Dendritic cell treated with granulocyte-macrophage colony-stimulating factor and Interleukin-4, amounts not matched to agents 40 ng/mL and 50 ng/mL, for 4 days (primary cell): ENCODE measurements at regions not wholly inside any gene's neighbourhood (a gene's known extent, or its start where the extent isn't known, plus 50 kb on each side); places are given as distances from the start of the nearest gene placed in this dataset.
A peak's percentile ranks its signal among the peaks of the same experiment; 100 is the strongest.

Source experiments
- H3K27ac Mint-ChIP-seq: one replicate; pipeline ENCODE4 v1.8.0; 2022; ENCODE audit warnings: mild to moderate bottlenecking, mixed read lengths
- H3K27me3 Mint-ChIP-seq: one replicate; pipeline ENCODE4 v1.8.0; 2022; ENCODE audit warnings: mild to moderate bottlenecking, mixed read lengths
- H3K36me3 Mint-ChIP-seq: one replicate; pipeline ENCODE4 v1.8.0; 2022; ENCODE audit warnings: low read depth, mixed read lengths
- H3K4me1 Mint-ChIP-seq: one replicate; pipeline ENCODE4 v1.8.0; 2022; ENCODE audit warnings: low read depth, mixed read lengths
- H3K4me3 Mint-ChIP-seq: one replicate; pipeline ENCODE4 v1.8.0; 2022; ENCODE audit warnings: mild to moderate bottlenecking, moderate library complexity, mixed read lengths
- H3K9me3 Mint-ChIP-seq: one replicate; pipeline ENCODE4 v1.8.0; 2022; ENCODE audit warnings: mixed read lengths
- intact Hi-C: fragments of 100-400 bp; cut with micrococcal nuclease; formaldehyde crosslinking; loops from one replicate; pipeline ENCODE4 v1.15.0; 2022

DNA sequence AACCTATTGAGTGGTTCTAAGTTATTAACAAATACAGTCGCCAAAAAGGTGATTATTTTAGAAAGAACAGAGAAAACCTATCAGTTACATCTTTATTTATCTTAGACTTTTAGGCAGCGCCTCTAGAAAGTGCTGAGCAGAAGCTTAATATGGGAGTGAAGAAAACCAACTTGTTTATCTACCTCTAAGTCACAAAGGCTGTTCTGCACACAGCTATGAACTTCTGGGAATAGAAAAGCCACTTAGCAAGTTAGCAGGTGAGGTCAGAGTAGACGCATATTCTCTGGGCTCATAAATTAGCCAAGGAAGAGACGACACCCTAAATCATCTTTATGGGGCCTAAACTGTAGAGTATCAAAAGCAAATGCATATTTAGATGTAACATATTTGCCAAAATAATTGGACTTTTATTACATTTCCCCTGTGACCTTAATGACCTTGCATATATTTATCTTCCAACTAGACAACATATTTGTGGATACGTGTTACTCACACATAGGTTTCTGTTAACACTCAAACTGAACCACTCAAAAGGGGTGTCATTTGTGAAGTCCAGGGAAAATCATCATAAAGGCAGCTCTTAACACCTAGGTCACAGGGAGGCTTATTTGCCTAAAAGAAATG lies 267.1 kb downstream of the ADGB start:
- intact Hi-C loops: no loop called here
- Mint-ChIP-seq H3K4me1 (peaks cover 16% of the 10 kb centered on the region), H3K9me3 (no peaks in the 10 kb centered on the region), H3K36me3 (no peaks in the 10 kb centered on the region), H3K27ac (no peak overlapping the region), H3K27me3 (no peaks in the 10 kb centered on the region), H3K4me3 (no peak overlapping the region)

DNA sequence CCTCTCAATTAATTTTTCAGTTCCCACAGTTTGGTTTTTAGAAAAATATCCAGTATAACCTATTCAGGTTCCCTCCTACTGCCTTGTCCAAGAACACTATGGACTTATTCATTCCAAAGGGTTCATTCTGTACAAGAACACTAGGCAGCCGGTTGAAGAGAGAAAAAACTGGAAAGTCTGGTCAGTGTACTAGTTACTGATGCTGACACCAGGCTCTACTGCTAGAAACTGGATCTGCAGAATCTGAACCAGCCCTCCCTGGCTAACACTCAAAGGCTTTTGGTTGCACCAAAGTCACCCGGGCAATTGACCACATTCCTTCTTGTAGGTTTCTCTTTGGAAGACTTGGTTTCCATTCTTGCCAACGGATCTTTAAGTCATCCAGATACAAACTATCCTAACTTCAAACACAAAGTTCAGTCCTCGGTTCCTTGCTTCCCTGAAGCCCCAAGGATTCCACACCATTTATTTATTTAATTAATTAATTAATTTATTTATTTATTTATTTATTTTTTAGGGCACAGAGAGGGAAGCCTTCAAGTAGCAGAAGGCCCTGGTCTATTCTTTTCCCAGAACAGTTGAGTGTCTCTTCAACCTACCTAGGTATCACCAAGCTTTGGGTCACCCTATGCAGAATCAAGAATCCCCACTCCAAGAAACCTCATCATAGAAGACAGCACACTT lies 268.1 kb downstream of the ADGB start:
- Mint-ChIP-seq H3K4me1 (peaks cover 16% of the 10 kb centered on the region), H3K27ac (no peak overlapping the region), H3K27me3 (no peaks in the 10 kb centered on the region), H3K4me3 (no peak overlapping the region), H3K9me3 (no peaks in the 10 kb centered on the region), H3K36me3 (no peaks in the 10 kb centered on the region)
- intact Hi-C loops: no loop called here

DNA sequence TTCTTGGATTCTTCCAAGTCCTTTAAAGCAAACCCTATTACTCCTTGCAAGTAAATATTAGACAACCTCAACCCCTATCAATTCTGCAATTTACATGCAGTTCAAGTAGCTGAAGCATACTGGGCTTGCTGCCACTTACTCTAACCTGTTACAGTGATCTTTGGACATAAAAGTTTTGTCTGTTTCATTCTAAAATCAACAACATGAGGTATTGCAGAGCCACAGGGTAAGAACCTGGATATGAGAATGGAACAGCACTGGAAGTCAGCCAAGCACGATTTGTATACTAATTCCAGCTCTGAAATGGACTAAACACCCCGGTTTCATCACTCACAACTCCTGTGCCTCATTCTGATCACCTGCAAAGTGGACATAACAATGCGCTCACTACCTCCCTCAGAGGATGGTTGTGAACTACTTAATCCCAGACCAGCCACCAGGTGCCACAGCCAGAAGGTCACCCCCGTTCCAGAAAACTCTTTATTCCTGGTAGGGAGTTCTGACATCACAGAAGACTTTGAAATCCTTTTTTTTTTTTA lies 270.0 kb downstream of the ADGB start:
- H3K4me1 Mint-ChIP-seq: peaks cover 12% of the 10 kb centered on the region
- H3K4me3 Mint-ChIP-seq: no peak overlapping the region
- no peaks in the 10 kb centered on the region for H3K27me3 Mint-ChIP-seq
- H3K27ac Mint-ChIP-seq: no peak overlapping the region
- no peaks in the 10 kb centered on the region for H3K9me3 Mint-ChIP-seq
- H3K36me3 Mint-ChIP-seq: no peaks in the 10 kb centered on the region
- intact Hi-C loops: no loop called here

DNA sequence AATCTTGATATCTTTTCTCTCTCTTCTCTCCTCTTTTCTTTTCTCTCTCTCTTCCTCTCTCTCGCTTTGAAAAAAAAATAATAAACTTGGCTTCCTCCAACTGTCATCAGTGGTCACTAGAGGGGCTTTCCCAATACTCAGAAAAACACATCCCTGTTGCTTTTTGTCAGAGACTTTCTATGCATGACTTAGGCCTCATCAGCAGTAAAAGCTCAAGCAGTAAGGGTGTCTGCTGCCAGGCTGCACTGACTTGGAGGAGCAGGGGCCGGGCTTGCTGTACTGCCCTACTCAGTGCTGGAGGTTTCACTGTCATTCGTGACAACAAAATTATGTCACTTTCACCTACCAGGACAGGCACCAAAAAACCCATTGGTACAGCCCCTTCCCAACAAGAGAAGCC lies 272.0 kb downstream of the ADGB start:
- H3K27me3 Mint-ChIP-seq: no peaks in the 10 kb centered on the region
- intact Hi-C loops: no loop called here
- H3K36me3 Mint-ChIP-seq: no peaks in the 10 kb centered on the region
- no peak overlapping the region for H3K4me3 Mint-ChIP-seq
- peak overlapping the region; percentile 13 for H3K27ac Mint-ChIP-seq
- H3K9me3 Mint-ChIP-seq: no peaks in the 10 kb centered on the region
- H3K4me1 Mint-ChIP-seq: peaks cover 7% of the 10 kb centered on the region

DNA sequence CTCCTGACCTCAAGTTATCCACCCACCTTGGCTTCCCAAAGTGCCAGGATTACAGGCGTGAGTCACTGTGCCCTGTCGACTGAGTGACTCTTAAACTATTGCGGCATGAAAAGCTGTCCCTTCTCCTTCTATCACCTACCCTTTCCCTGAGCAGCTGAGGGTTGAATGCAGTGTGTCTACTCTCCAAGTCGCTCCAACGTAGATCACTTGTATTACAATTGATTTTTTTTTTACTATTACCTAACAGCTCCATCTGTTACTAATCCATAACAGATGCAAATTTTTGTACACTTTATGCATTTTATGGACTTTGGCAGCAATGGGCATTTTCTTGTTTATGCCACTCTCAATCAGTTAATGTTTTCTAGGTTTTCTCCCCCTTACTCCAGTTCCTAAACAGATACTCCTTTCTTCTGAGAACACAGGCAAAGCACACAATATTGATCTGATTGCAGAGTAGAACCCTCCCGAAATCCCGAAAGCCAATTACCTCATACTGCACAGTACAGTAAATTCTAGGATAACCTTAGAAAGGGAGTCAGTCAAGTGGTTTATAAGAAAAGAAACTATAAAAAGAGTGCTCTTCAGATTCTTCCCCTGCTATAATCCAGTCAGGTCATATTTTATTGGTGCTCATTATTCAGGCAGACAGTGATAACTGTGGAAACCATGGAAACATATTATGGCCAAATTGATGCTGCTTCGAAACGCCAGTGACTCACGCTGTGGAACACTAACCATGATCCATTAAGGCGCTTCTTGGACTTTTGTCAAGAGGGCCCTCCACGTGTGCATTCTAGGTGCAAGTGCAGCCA lies 273.0 kb downstream of the ADGB start:
- no peak overlapping the region for H3K27ac Mint-ChIP-seq
- H3K4me3 Mint-ChIP-seq: no peak overlapping the region
- peaks cover 18% of the 10 kb centered on the region for H3K4me1 Mint-ChIP-seq
- H3K9me3 Mint-ChIP-seq: no peaks in the 10 kb centered on the region
- H3K36me3 Mint-ChIP-seq: no peaks in the 10 kb centered on the region
- intact Hi-C loops: no loop called here
- no peaks in the 10 kb centered on the region for H3K27me3 Mint-ChIP-seq

DNA sequence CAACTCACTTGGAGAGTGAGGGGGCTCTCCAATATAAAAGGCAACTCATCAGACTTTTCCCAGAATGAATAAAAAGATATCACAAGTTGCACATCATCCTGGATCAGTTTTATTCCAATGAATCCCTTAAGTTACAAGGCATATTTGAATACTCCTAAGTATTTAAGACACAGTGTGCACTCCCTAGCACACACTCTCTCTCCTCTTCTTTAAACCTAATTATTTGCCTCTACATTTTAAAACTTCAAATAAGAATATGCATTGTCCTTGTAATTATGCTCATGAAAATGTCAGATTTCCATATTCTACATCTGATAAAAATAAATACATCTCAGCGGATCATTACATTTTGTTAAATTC lies 273.6 kb downstream of the ADGB start:
- intact Hi-C loops: no loop called here
- H3K4me1 Mint-ChIP-seq: peaks cover 23% of the 10 kb centered on the region
- H3K4me3 Mint-ChIP-seq: no peak overlapping the region
- no peaks in the 10 kb centered on the region for H3K27me3 Mint-ChIP-seq
- no peak overlapping the region for H3K27ac Mint-ChIP-seq
- H3K9me3 Mint-ChIP-seq: no peaks in the 10 kb centered on the region
- no peaks in the 10 kb centered on the region for H3K36me3 Mint-ChIP-seq

DNA sequence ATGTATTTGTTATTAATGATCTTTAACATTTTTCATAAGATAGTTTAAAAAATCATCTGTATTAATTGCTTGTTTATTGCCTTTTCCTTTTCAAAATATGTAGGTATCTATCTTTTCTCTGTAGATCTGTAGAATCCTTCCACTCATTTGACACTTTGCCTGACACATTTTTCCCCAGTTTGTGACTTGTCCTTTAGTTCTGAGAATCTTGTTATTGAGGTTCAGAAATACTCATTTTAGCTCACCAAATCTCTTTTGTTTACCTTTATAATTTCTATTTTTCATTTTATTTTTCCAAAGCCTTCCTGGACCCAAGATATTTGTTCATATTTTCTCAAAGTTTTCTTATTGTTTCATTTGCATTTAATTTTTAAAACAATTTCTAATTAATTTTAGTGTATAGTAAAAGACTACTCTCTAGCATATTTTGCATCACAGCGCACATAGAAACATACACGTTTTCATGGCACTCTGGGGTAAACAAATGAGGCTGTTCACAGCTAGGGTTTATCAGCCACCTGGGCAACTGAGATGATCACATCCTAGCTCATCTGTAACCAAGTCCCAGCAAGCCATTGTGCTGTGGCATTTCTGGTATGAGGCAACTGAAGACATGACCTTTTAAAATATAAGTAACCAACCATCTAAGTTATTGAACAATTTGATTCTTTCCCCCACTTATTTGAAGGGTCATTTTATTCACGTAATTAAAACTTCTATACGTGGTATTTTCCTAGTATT lies 275.7 kb downstream of the ADGB start:
- no peaks in the 10 kb centered on the region for H3K9me3 Mint-ChIP-seq
- H3K4me1 Mint-ChIP-seq: peaks cover 38% of the 10 kb centered on the region
- no peaks in the 10 kb centered on the region for H3K36me3 Mint-ChIP-seq
- H3K4me3 Mint-ChIP-seq: no peak overlapping the region
- H3K27ac Mint-ChIP-seq: no peak overlapping the region
- H3K27me3 Mint-ChIP-seq: no peaks in the 10 kb centered on the region
- intact Hi-C loops: no loop called here

DNA sequence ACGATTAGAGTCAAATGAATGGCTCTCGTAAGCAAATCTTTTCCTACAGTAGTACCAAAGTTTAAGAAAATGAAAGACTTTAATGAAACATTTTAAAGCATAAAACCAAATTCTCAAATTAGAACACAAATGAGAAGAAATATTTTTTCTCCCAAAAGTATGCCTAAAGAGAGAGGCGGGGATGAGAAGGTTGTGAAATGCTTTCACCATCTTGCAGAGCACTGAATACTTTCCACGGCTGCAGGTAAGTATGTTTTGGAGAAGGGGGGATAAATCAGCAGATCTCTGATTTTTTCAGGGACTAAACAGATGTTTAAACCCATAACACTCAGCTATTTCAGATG lies 277.1 kb downstream of the ADGB start:
- intact Hi-C loops: no loop called here
- no peak overlapping the region for H3K4me3 Mint-ChIP-seq

DNA sequence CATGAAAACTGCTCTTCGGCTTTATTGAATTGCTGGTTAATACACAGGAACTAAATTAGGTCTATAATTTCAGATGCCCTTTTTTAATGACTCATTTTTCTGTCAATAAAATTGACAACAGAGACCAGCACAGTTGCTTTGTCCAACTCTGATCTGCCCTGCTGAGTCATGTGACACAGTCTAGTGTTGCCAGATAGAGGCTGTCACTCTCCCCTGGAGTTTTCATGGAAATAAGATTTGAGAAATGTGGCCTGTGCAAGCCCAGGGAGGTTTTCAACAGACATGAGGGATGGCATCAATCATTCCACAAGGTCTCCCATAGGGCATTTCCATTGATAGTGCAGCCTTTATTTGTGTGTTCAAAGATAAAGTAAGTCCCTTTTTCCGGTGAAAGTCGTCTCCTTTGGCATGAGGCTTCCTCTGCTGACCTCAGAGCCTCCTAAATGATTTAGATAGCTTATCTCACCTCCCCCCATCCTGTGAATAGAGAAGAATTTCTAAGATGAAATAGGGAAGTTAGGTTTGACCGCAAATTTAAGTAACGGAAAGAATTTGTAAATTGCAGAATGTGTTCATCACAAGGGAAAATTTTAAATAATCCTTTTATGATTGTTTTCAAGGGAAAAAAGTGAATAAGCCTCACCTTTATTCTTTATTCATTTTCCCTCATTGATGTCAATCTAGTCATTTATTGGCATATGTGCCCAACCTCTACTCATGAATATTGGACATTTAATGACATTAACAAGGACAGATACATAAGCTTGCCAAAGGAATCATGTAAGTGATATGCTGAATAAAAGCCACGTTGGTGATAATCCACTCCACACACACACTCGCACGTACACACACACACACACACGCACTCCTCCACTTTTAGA lies 277.7 kb downstream of the ADGB start:
- Mint-ChIP-seq H3K4me3 (peak overlapping the region; percentile 4), H3K4me1 (peaks cover 34% of the 10 kb centered on the region), H3K9me3 (no peaks in the 10 kb centered on the region), H3K27me3 (no peaks in the 10 kb centered on the region), H3K36me3 (no peaks in the 10 kb centered on the region), H3K27ac (peak overlapping the region; percentile 50)
- intact Hi-C loops: no loop called here

More for the DNA sequence above, 277.1 kb downstream of the ADGB start:
- H3K4me1 Mint-ChIP-seq: peaks cover 35% of the 10 kb centered on the region
- H3K27me3 Mint-ChIP-seq: no peaks in the 10 kb centered on the region
- H3K36me3 Mint-ChIP-seq: no peaks in the 10 kb centered on the region
- peak overlapping the region; percentile 50 for H3K27ac Mint-ChIP-seq
- H3K9me3 Mint-ChIP-seq: no peaks in the 10 kb centered on the region

DNA sequence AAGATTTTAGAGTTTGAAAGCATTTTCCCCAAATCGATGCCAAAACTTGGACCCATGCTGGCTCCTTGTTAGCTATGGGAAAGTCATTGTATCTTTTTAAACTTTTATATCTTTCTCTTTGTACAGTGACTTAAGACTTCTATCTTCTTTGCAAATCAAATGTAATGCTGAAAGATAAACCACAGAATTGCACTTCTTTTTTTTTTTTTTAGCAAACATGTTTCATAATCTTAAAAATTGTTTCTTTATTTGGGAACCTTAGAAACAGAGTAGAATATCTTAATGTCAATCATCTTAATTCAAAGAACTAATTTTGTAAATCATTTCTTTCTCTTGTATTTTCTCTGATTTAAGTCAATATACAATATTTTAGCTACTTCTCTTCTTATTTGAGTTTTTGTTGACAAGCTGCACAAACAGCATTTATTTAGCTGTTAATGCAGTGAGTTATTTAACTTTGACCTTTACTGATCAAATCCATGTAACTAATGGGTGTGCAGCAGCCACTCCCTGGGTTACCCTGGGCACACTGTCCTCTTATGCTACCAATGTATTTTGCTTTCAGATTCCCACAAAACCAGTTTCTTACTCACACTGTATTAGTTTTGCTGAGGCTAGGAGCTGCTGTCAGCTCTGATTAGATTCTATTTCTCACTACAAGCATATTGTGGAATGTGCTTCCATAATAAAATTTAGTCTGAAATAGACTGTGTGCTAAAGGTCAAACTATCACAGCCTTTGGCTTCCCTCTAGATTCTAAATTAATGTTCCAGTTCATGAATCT lies 279.6 kb downstream of the ADGB start:
- Mint-ChIP-seq H3K4me3 (no peak overlapping the region), H3K27me3 (no peaks in the 10 kb centered on the region), H3K36me3 (no peaks in the 10 kb centered on the region), H3K9me3 (no peaks in the 10 kb centered on the region), H3K4me1 (peaks cover 34% of the 10 kb centered on the region), H3K27ac (peak overlapping the region; percentile 71)
- intact Hi-C loops: no loop called here

DNA sequence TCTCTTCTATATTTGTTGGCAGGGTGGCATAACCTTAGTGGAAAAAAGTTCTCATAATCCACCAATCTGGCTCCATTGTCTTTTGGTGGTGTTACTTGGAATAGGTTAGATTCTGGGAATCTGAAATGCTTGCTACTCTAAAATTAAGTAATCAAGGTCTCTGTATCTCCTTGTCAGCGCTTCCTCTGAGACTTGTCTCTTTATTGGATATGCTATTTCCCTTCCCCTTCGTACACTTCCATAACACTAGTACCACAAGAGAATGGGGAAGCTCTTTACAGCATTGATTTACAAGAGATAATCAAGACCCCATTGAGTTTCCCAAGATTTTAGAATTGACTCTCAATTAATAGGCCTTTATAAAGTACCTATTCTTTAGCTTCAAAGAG lies 280.2 kb downstream of the ADGB start:
- intact Hi-C loops: no loop called here
- Mint-ChIP-seq H3K27me3 (no peaks in the 10 kb centered on the region), H3K27ac (peak overlapping the region; percentile 71), H3K9me3 (no peaks in the 10 kb centered on the region), H3K36me3 (no peaks in the 10 kb centered on the region), H3K4me1 (peaks cover 34% of the 10 kb centered on the region), H3K4me3 (no peak overlapping the region)

DNA sequence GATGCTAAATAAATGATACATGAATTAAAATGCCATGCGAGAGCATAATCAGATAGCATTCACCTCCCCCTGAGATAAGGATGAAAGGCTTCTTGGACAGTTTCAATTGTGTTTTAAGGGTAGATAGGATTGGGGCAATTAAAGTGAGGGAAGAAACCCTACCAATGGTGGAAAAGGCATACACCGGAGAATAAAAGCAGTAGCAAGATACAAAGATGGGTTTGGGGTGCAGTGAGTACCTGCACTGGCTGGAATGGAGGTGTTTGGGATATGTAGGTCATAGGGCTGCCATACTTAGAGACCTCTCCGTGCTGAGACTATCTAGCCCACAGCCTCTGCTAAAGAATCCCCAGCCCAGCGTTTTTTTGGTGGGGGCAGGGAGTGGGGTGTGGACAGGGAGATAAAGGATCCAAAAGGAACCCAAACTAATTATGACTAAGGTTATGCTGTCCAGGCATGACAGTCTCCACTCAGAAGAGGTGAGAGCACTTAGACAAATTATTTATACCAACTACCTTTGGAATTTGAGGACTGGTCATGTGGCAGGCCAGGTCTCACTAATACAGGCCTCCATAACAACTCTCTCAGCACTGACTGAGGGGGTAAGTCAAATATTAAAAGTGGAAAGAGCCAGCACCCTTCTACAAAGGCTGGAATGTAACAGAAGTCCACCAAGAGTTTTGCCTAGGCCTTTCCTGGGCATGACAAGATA lies 280.8 kb downstream of the ADGB start:
- H3K27me3 Mint-ChIP-seq: no peaks in the 10 kb centered on the region
- H3K9me3 Mint-ChIP-seq: no peaks in the 10 kb centered on the region
- no peaks in the 10 kb centered on the region for H3K36me3 Mint-ChIP-seq
- intact Hi-C loops: no loop called here
- peaks cover 34% of the 10 kb centered on the region for H3K4me1 Mint-ChIP-seq
- H3K4me3 Mint-ChIP-seq: no peak overlapping the region
- peak overlapping the region; percentile 71 for H3K27ac Mint-ChIP-seq
